ENCODE measurements at regions not wholly inside any gene's neighbourhood (a gene's known extent, or its start where the extent isn't known, plus 50 kb on each side); places are given as distances from the start of the nearest gene placed in this dataset.

- Histone ChIP-seq H3K9ac (no peak overlapping the region), H3K27me3 (no peaks in the 10 kb centered on the region), H3K9me3 (peaks cover 15% of the 10 kb centered on the region), H3K4me2 (no peak overlapping the region), H3K4me1 (no peaks in the 10 kb centered on the region), H3K4me3 (no peak overlapping the region), H4K20me1 (no peaks in the 10 kb centered on the region), H3K27ac (no peak overlapping the region), H3K36me3 (no peaks in the 10 kb centered on the region)
- no peak for TF ChIP-seq Cebpa-rat (IDR thresholded peaks at IDR 0.05)
Measured at GRCh38 chr1:90417126-90417525, 300.0 kb downstream of the BARHL2 start.

DNA sequence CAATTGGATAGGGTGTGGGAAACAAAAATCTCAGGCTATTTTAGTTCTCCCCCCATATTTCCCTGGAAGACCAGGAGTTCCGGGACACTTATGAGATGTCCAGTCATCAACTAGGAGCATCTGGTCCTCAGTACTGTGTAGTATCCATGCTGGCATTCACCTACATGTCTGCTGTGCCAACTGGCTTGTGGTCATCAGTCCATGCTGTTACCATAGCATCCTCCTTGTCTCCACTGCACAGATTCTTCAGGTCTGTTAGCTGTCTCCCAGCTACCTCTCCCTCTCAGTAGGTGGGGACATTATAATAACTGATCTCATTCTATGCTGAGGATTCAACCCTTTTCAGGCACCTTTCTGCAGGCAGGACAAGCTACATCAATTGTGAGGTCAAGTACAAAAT lies 302.9 kb downstream of the BARHL2 start:
- TF ChIP-seq Cebpa-rat (IDR thresholded peaks at IDR 0.05): no peak
- Histone ChIP-seq H4K20me1 (no peaks in the 10 kb centered on the region), H3K4me2 (no peak overlapping the region), H3K4me1 (no peaks in the 10 kb centered on the region), H3K4me3 (no peak overlapping the region), H3K9me3 (peaks cover 9% of the 10 kb centered on the region; the same call in 1 of the 2 replicates), H3K36me3 (no peaks in the 10 kb centered on the region), H3K27me3 (no peaks in the 10 kb centered on the region), H3K9ac (no peak overlapping the region), H3K27ac (no peak overlapping the region)

DNA sequence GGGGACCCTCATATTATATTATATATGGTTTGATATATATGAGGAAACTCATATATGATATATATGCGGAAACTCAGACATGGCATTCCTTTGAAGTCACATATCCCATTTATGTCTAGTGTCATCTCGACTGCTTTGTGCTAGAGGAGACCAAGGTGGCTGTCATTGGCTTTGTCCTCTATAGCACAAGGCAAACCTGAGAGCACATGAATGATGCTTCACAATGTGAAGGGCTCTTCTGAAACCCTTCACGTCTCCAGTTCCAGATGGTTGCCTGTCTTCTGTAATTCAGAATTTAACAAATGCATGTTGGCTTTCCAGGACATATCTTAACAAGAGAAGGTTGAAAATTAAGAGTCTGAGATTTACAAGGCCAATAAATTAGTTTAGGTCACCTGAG lies 303.6 kb downstream of the BARHL2 start:
- Histone ChIP-seq H3K36me3 (no peaks in the 10 kb centered on the region), H3K4me1 (no peaks in the 10 kb centered on the region), H3K4me3 (no peak overlapping the region), H3K9me3 (peaks cover 9% of the 10 kb centered on the region; the same call in 1 of the 2 replicates), H3K27me3 (no peaks in the 10 kb centered on the region), H3K9ac (no peak overlapping the region), H4K20me1 (no peaks in the 10 kb centered on the region), H3K27ac (no peak overlapping the region), H3K4me2 (no peak overlapping the region)
- no peak for TF ChIP-seq Cebpa-rat (IDR thresholded peaks at IDR 0.05)

DNA sequence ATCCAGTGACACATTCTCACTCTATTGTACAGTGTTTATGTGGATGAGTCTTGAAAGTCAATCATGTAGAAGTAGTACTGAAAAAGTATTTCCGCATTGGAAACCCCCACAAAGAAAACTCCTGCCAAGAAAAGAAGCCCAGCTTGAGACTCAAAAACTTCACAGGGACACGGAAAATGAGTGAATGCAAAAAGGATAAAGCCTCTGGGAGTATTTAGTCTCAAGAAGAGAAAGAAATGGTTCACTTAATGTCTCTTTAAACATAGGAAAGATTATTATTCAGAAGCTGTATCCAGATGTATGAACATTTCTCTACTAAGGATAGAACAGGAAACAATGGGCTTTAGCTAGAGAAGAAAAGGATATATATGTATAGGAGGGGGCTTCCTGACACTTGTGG lies 304.5 kb downstream of the BARHL2 start:
- TF ChIP-seq Cebpa-rat (IDR thresholded peaks at IDR 0.05): no peak
- no peak overlapping the region for H3K9ac ChIP-seq
- no peaks in the 10 kb centered on the region for H3K36me3 ChIP-seq

GRCh38 chr1:90411185-90411584 lies 305.9 kb downstream of the BARHL2 start:
- no peak overlapping the region for H3K27ac ChIP-seq
- no peaks in the 10 kb centered on the region for H4K20me1 ChIP-seq
- no peak overlapping the region for H3K4me2 ChIP-seq
- H3K9me3 ChIP-seq: peaks cover 9% of the 10 kb centered on the region; the same call in 1 of the 2 replicates
- H3K4me1 ChIP-seq: no peaks in the 10 kb centered on the region
- no peaks in the 10 kb centered on the region for H3K27me3 ChIP-seq
- no peak overlapping the region for H3K4me3 ChIP-seq
- no peak overlapping the region for H3K9ac ChIP-seq
- H3K36me3 ChIP-seq: no peaks in the 10 kb centered on the region
- TF ChIP-seq Cebpa-rat (IDR thresholded peaks at IDR 0.05): no peak

More for the DNA sequence above, 304.5 kb downstream of the BARHL2 start:
- no peaks in the 10 kb centered on the region for H4K20me1 ChIP-seq
- H3K4me2 ChIP-seq: no peak overlapping the region
- peaks cover 9% of the 10 kb centered on the region; the same call in 1 of the 2 replicates for H3K9me3 ChIP-seq
- no peaks in the 10 kb centered on the region for H3K4me1 ChIP-seq
- H3K27ac ChIP-seq: no peak overlapping the region
- H3K4me3 ChIP-seq: no peak overlapping the region
- no peaks in the 10 kb centered on the region for H3K27me3 ChIP-seq

- no peaks in the 10 kb centered on the region for H3K9me3 ChIP-seq
- no peak overlapping the region for H3K9ac ChIP-seq
- H3K36me3 ChIP-seq: no peaks in the 10 kb centered on the region
- no peak for TF ChIP-seq Cebpa-rat (IDR thresholded peaks at IDR 0.05)
- H3K27ac ChIP-seq: no peak overlapping the region
- H3K4me2 ChIP-seq: no peak overlapping the region
- no peaks in the 10 kb centered on the region for H4K20me1 ChIP-seq
- no peaks in the 10 kb centered on the region for H3K27me3 ChIP-seq
- no peaks in the 10 kb centered on the region for H3K4me1 ChIP-seq
- no peak overlapping the region for H3K4me3 ChIP-seq
Measured at GRCh38 chr1:90407737-90408136, 309.4 kb downstream of the BARHL2 start.

DNA sequence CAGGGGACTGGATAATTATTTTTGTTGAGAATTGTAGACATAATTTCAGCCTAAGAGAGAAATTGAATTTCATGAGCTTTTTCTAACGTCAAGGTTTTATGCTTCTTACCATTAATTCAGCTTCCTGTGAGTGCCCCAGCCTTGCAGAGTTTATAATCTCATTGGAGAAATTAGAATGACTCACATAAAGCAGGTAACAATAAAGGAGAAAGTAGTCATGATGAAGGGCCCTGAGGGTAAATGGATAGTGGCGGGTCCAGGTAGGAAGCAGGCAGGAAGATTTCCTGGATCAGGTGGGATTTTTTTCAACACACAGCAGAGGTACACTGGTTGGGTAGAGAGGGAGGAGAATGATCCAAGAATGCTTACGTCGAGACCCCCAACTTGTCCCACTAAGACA lies 311.4 kb downstream of the BARHL2 start:
- Histone ChIP-seq H3K36me3 (no peaks in the 10 kb centered on the region), H3K9me3 (no peaks in the 10 kb centered on the region), H3K4me3 (no peak overlapping the region), H4K20me1 (no peaks in the 10 kb centered on the region), H3K27ac (no peak overlapping the region), H3K4me1 (no peaks in the 10 kb centered on the region), H3K27me3 (no peaks in the 10 kb centered on the region), H3K4me2 (no peak overlapping the region), H3K9ac (no peak overlapping the region)
- no peak for TF ChIP-seq Cebpa-rat (IDR thresholded peaks at IDR 0.05)

GRCh38 chr1:90402893-90403849 lies 313.9 kb downstream of the BARHL2 start:
- H3K36me3 ChIP-seq: no peaks in the 10 kb centered on the region
- no peak overlapping the region for H3K4me2 ChIP-seq
- no peaks in the 10 kb centered on the region for H4K20me1 ChIP-seq
- no peak for TF ChIP-seq Cebpa-rat (IDR thresholded peaks at IDR 0.05)
- H3K9ac ChIP-seq: no peak overlapping the region
- H3K27me3 ChIP-seq: no peaks in the 10 kb centered on the region
- H3K4me3 ChIP-seq: no peak overlapping the region
- H3K4me1 ChIP-seq: no peaks in the 10 kb centered on the region
- no peak overlapping the region for H3K27ac ChIP-seq
- H3K9me3 ChIP-seq: no peaks in the 10 kb centered on the region

DNA sequence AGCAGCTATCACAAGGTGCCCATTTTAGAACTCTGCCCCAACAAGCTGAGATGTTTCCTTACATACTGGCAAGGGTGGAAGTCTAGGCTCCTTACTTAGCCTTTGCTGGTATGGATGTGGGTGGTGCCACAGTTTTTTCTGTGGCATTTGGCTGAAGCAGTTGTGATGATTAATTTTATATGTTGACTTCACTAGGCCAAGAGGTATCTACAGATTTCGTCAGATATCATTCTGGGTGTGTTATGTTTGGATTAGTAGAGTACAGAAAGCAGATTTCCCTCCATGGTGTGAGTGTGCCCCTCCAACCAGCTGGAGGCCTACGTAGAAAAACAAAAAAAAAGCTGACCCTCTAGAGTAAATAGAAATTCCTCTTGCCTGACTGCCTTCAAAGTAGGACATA lies 317.0 kb downstream of the BARHL2 start:
- H3K9me3 ChIP-seq: no peaks in the 10 kb centered on the region
- H3K4me2 ChIP-seq: no peak overlapping the region
- H4K20me1 ChIP-seq: no peaks in the 10 kb centered on the region
- no peak overlapping the region for H3K9ac ChIP-seq
- H3K4me3 ChIP-seq: no peak overlapping the region
- H3K27me3 ChIP-seq: no peaks in the 10 kb centered on the region
- no peaks in the 10 kb centered on the region for H3K36me3 ChIP-seq
- H3K4me1 ChIP-seq: no peaks in the 10 kb centered on the region
- H3K27ac ChIP-seq: no peak overlapping the region
- TF ChIP-seq Cebpa-rat (IDR thresholded peaks at IDR 0.05): no peak

GRCh38 chr1:90396917-90397316 lies 320.2 kb downstream of the BARHL2 start:
- no peak for TF ChIP-seq Cebpa-rat (IDR thresholded peaks at IDR 0.05)
- H3K36me3 ChIP-seq: no peaks in the 10 kb centered on the region
- no peak overlapping the region for H3K27ac ChIP-seq
- H3K9me3 ChIP-seq: no peaks in the 10 kb centered on the region
- H3K9ac ChIP-seq: no peak overlapping the region
- no peak overlapping the region for H3K4me2 ChIP-seq
- H3K4me3 ChIP-seq: no peak overlapping the region
- no peaks in the 10 kb centered on the region for H3K4me1 ChIP-seq
- H3K27me3 ChIP-seq: no peaks in the 10 kb centered on the region
- no peaks in the 10 kb centered on the region for H4K20me1 ChIP-seq
